Endodermal cell (in vitro differentiated cells): ENCODE measurements at regions not wholly inside any gene's neighbourhood (a gene's known extent, or its start where the extent isn't known, plus 50 kb on each side); places are given as distances from the start of the nearest gene placed in this dataset.

Experiments used
- DNase-seq: peaks from one replicate; pipeline ENCODE4 v3.0.0-alpha.2; 2017
- H3K27ac ChIP-seq: 2 replicates; pipeline ENCODE4 v1.5.1; 2013; ENCODE audit warnings: mild to moderate bottlenecking, low read depth, low read length, moderate library complexity
- H3K27me3 ChIP-seq: 2 replicates; pipeline ENCODE4 v1.6.1; 2013; ENCODE audit warnings: mild to moderate bottlenecking, low read length, moderate library complexity; ENCODE audit not compliant: insufficient read depth, control insufficient read depth, poor library complexity, severe bottlenecking
- H3K36me3 ChIP-seq: 2 replicates; pipeline ENCODE4 v1.7.0; 2013; ENCODE audit warnings: mild to moderate bottlenecking, low read length, moderate library complexity; ENCODE audit not compliant: control insufficient read depth, insufficient read depth
- H3K4me1 ChIP-seq: one replicate; pipeline ENCODE4 v1.7.0; 2013; ENCODE audit warnings: low read length; ENCODE audit not compliant: control insufficient read depth, insufficient read depth
- H3K4me3 ChIP-seq: 2 replicates; pipeline ENCODE4 v1.5.1; 2013; ENCODE audit warnings: mild to moderate bottlenecking, low read length, moderate library complexity
- H3K9ac ChIP-seq: 2 replicates; pipeline ENCODE4 v1.6.1; 2013; ENCODE audit warnings: mild to moderate bottlenecking, low read length, moderate library complexity; ENCODE audit not compliant: poor library complexity, severe bottlenecking; ENCODE audit errors: extremely low read depth
- H3K9me3 ChIP-seq: 2 replicates; pipeline ENCODE4 v1.6.1; 2013; ENCODE audit warnings: mild to moderate bottlenecking, low read length, moderate library complexity; ENCODE audit not compliant: control insufficient read depth
- H3K27ac Mint-ChIP-seq: 2 replicates; pipeline ENCODE4 v1.8.0; 2020; ENCODE audit warnings: mixed read lengths
- H3K27me3 Mint-ChIP-seq: 2 replicates; pipeline ENCODE4 v1.8.0; 2021; ENCODE audit warnings: mild to moderate bottlenecking, mixed read lengths; ENCODE audit not compliant: insufficient read depth
- H3K36me3 Mint-ChIP-seq: 2 replicates; pipeline ENCODE4 v1.8.0; 2020; ENCODE audit warnings: low read depth, mixed read lengths
- H3K4me1 Mint-ChIP-seq: 2 replicates; pipeline ENCODE4 v1.8.0; 2020; ENCODE audit warnings: mixed read lengths
- H3K4me3 Mint-ChIP-seq: 2 replicates; pipeline ENCODE4 v1.8.0; 2020; ENCODE audit warnings: mild to moderate bottlenecking, moderate library complexity, mixed read lengths
- H3K9me3 Mint-ChIP-seq: 2 replicates; pipeline ENCODE4 v1.8.0; 2020; ENCODE audit warnings: mild to moderate bottlenecking, mixed read lengths
- CTCF ChIP-seq: fragments of 200-600 bp; sonication (generic); conservative IDR thresholded peaks from 2 replicates; pipeline ENCODE4 v1.5.0; 2021; ENCODE audit warnings: antibody characterized with exemption, mild to moderate bottlenecking
- WGBS, 2 experiments: methylation state at CpG; one replicate each; pipeline versions ENCODE4 v1.1.5 to v1.1.7; 2013; ENCODE audit warnings: missing lambda C conversion rate in 2 of 2, mixed read lengths in 1 of 2; ENCODE audit not compliant: insufficient coverage in 1 of 2, insufficient read length in 1 of 2; 5-methylcytosine and 5-hydroxymethylcytosine counted together

GRCh38 chr1:229047840-229048620 is 222.9 kb upstream of the RAB4A start:
- H3K27ac ChIP-seq = no peak overlapping the region
- 92 to 99% methylated on average over 8 to 11 of the region's 11 CpGs for WGBS, 2 experiments
- Mint-ChIP-seq H3K27ac (no peak overlapping the region), H3K4me3 (no peak overlapping the region), H3K27me3 (peaks cover 12% of the 10 kb centered on the region), H3K9me3 (peaks cover 10% of the 10 kb centered on the region), H3K36me3 (no peaks in the 10 kb centered on the region), H3K4me1 (peaks cover 3% of the 10 kb centered on the region)
- no peak for TF ChIP-seq CTCF
- H3K9ac ChIP-seq = no peak overlapping the region
- H3K27me3 ChIP-seq = no peaks in the 10 kb centered on the region
- DNase-seq = no peak
- H3K4me1 ChIP-seq = no peaks in the 10 kb centered on the region
- no peak overlapping the region for H3K4me3 ChIP-seq
- no peaks in the 10 kb centered on the region for H3K36me3 ChIP-seq
- no peaks in the 10 kb centered on the region for H3K9me3 ChIP-seq

GRCh38 chr1:229048896-229049295 is 222.0 kb upstream of the RAB4A start:
- H3K4me1 ChIP-seq = no peaks in the 10 kb centered on the region
- DNase-seq = no peak
- H3K9ac ChIP-seq = no peak overlapping the region
- TF ChIP-seq CTCF = no peak
- no peaks in the 10 kb centered on the region for H3K36me3 Mint-ChIP-seq
- H3K27ac ChIP-seq = no peak overlapping the region
- H3K4me1 Mint-ChIP-seq = peaks cover 3% of the 10 kb centered on the region
- H3K27ac Mint-ChIP-seq = no peak overlapping the region
- H3K4me3 Mint-ChIP-seq = no peak overlapping the region
- WGBS, 2 experiments = 95 to 100% methylated on average over 3 to 4 of the region's 4 CpGs
- H3K36me3 ChIP-seq = no peaks in the 10 kb centered on the region
- no peaks in the 10 kb centered on the region for H3K27me3 ChIP-seq
- no peaks in the 10 kb centered on the region for H3K9me3 ChIP-seq
- no peak overlapping the region for H3K4me3 ChIP-seq
- peaks cover 10% of the 10 kb centered on the region for H3K9me3 Mint-ChIP-seq
- peaks cover 12% of the 10 kb centered on the region for H3K27me3 Mint-ChIP-seq

- Histone ChIP-seq H3K9me3 (no peaks in the 10 kb centered on the region), H3K9ac (no peak overlapping the region), H3K4me1 (no peaks in the 10 kb centered on the region), H3K27me3 (no peaks in the 10 kb centered on the region), H3K36me3 (no peaks in the 10 kb centered on the region), H3K27ac (no peak overlapping the region), H3K4me3 (no peak overlapping the region)
- Mint-ChIP-seq H3K27ac (no peak overlapping the region), H3K4me1 (peaks cover 17% of the 10 kb centered on the region), H3K4me3 (no peak overlapping the region), H3K9me3 (peaks cover 8% of the 10 kb centered on the region), H3K27me3 (peaks cover 4% of the 10 kb centered on the region), H3K36me3 (no peaks in the 10 kb centered on the region)
- 92% methylated on average over 1 of the region's 1 CpG; no CpG with 5 or more reads in 1 of the 2 experiments for WGBS, 2 experiments
- DNase-seq = no peak
- TF ChIP-seq CTCF = no peak
Measured at GRCh38 chr1:229056046-229056445, 214.9 kb upstream of the RAB4A start.
